Activated T-helper 9 cell treated with anti-CD3 and anti-CD28 coated beads, Interleukin-2, amount 50 U/mL, for 16 hours (primary cell): ENCODE measurements at regions not wholly inside any gene's neighbourhood (a gene's known extent, or its start where the extent isn't known, plus 50 kb on each side); places are given as distances from the start of the nearest gene placed in this dataset.

Experiments
- DNase-seq: peaks from one replicate; pipeline ENCODE4 v3.0.0-alpha.2; 2020; ENCODE audit warnings: low read depth

- DNase-seq = no peak
These were observed 131.2 kb downstream of the SNAPC1 start for GRCh38 chr14:61893371-61893940.

- DNase-seq = peak; percentile 14
These were observed 132.3 kb downstream of the SNAPC1 start for GRCh38 chr14:61894452-61895077.

- DNase-seq = no peak
These were observed 135.1 kb downstream of the SNAPC1 start for GRCh38 chr14:61897300-61897699.

- no peak for DNase-seq
These were observed 136.3 kb downstream of the SNAPC1 start for GRCh38 chr14:61898568-61898967.

- DNase-seq = no peak
These were observed 137.3 kb downstream of the SNAPC1 start for GRCh38 chr14:61899497-61899896.

GRCh38 chr14:61904946-61905345, 142.7 kb downstream of the SNAPC1 start:
- DNase-seq = no peak

- DNase-seq = no peak
These were observed 149.4 kb downstream of the SNAPC1 start for GRCh38 chr14:61911574-61911973.

- no peak for DNase-seq
These were observed 156.8 kb downstream of the SNAPC1 start for GRCh38 chr14:61918998-61919397.

GRCh38 chr14:61923348-61923747, 161.1 kb downstream of the SNAPC1 start:
- DNase-seq = no peak

- no peak for DNase-seq
These were observed 162.8 kb downstream of the SNAPC1 start for GRCh38 chr14:61925043-61925442.

- no peak for DNase-seq
These were observed 163.7 kb downstream of the SNAPC1 start for GRCh38 chr14:61925732-61926435.

- no peak for DNase-seq
These were observed 164.8 kb downstream of the SNAPC1 start for GRCh38 chr14:61927060-61927459.

- no peak for DNase-seq
These were observed 165.3 kb downstream of the SNAPC1 start for GRCh38 chr14:61927520-61927919.

GRCh38 chr14:61928300-61928699, 166.1 kb downstream of the SNAPC1 start:
- DNase-seq = no peak

- no peak for DNase-seq
These were observed 166.5 kb downstream of the SNAPC1 start for GRCh38 chr14:61928701-61929100.

- DNase-seq = no peak
These were observed 167.4 kb downstream of the SNAPC1 start for GRCh38 chr14:61929651-61930050.

GRCh38 chr14:61930101-61930857, 168.1 kb downstream of the SNAPC1 start:
- DNase-seq = no peak

GRCh38 chr14:61932974-61933373, 170.8 kb downstream of the SNAPC1 start:
- DNase-seq = no peak

GRCh38 chr14:61934385-61934784, 172.2 kb downstream of the SNAPC1 start:
- no peak for DNase-seq

GRCh38 chr14:61939776-61940175, 177.6 kb downstream of the SNAPC1 start:
- DNase-seq = no peak

- DNase-seq = no peak
These were observed 178.6 kb downstream of the SNAPC1 start for GRCh38 chr14:61940666-61941420.
